ENCODE measurements at regions not wholly inside any gene's neighbourhood (a gene's known extent, or its start where the extent isn't known, plus 50 kb on each side); places are given as distances from the start of the nearest gene placed in this dataset.
"Not testable (repeated sequence)": the region's sequence is repeated elsewhere in the genome, so short reads cannot be mapped to it uniquely, and the experiment has no call there.

DNA sequence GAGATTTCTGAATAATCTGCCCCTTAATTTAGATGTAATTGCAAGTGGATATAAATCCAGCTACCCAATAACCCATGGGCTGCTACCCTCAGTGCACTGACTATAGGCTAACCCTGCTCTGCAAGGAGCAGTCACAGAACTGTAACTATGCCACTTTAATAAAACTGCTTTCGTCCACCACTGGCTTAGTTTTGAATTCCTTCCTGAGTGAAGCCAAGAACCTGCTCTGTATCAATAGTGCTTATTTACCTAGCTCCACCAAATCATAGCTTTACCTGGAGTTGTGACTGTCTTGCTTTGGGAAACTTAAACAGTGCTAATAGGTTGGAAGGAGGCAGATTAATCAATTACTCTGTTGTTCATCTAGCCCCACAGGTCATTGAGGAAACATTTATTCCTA is 1524.4 kb upstream of the SEL1L start:
- intact Hi-C loops (cut with DNase I), result no loop called here
- Histone ChIP-seq H3K4me3 (no peak overlapping the region), H3K9me3 (no peaks in the 10 kb centered on the region), H3K27me3 (no peaks in the 10 kb centered on the region), H3K4me1 (no peaks in the 10 kb centered on the region), H3K27ac (no peak overlapping the region), H3K36me3 (no peaks in the 10 kb centered on the region)
- peak; percentile 43 for ATAC-seq
- DNase-seq, result no peak
- TF ChIP-seq, protein P1, sequence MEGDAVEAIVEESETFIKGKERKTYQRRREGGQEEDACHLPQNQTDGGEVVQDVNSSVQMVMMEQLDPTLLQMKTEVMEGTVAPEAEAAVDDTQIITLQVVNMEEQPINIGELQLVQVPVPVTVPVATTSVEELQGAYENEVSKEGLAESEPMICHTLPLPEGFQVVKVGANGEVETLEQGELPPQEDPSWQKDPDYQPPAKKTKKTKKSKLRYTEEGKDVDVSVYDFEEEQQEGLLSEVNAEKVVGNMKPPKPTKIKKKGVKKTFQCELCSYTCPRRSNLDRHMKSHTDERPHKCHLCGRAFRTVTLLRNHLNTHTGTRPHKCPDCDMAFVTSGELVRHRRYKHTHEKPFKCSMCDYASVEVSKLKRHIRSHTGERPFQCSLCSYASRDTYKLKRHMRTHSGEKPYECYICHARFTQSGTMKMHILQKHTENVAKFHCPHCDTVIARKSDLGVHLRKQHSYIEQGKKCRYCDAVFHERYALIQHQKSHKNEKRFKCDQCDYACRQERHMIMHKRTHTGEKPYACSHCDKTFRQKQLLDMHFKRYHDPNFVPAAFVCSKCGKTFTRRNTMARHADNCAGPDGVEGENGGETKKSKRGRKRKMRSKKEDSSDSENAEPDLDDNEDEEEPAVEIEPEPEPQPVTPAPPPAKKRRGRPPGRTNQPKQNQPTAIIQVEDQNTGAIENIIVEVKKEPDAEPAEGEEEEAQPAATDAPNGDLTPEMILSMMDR (IDR thresholded peaks at IDR 0.05), result no peak

DNA sequence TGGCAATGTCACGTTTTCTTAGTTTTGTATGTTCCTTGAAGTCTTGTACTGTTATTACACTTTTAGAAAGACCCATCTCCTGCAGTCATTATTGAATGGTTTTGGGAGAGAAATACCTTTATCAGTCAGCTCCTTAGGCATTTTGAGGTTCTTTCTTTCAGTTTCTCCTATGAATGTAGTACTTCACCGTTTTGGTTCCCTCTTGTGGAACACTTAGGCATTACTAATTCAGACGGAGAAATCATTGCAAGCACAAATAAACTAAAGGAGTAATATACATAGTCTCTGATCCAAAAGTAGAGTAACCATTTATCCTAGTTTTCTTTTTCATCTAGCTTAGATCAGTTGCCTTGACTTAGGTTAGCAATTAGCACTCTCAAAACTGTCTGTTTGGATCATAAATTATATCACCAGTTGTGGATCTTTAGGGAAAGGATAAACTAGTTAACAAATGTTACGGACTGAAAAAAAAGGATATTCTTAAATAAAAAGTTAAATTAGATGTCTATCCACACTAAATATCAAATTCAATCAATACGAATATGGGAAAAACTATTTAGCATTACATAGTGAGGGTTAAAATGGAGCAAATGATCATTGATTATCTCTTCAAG is 1538.3 kb upstream of the SEL1L start:
- TF ChIP-seq, protein P1 (IDR thresholded peaks at IDR 0.05), result peak; percentile 17
- no peaks in the 10 kb centered on the region for H3K36me3 ChIP-seq
- ATAC-seq (no peak), DNase-seq (no peak)
- H3K9me3 ChIP-seq, result no peaks in the 10 kb centered on the region
- H3K4me1 ChIP-seq, result no peaks in the 10 kb centered on the region
- H3K27me3 ChIP-seq, result no peaks in the 10 kb centered on the region
- no peak overlapping the region for H3K4me3 ChIP-seq
- no peak overlapping the region for H3K27ac ChIP-seq
- intact Hi-C loops (cut with DNase I), result no loop called here

DNA sequence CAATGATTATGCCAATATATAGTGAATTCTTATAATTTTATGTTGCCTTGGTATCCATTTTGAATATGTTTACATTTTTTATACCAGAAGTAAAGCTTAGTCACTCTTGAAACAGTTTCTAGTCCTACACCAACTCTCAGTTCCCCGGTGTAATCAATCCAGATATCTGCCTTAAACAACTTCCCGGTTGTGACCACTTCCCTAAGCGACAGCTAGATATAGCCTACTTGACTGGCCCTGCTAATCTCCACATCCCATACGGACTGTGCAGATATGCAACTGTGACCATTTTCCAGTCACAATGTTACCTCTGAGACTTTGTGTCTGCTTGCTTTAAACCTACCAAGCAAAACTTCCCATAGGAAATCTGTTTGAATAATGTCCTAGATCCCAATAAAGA is 1551.5 kb upstream of the SEL1L start:
- Histone ChIP-seq H3K27me3 (no peaks in the 10 kb centered on the region), H3K4me1 (no peaks in the 10 kb centered on the region), H3K9me3 (no peaks in the 10 kb centered on the region), H3K36me3 (no peaks in the 10 kb centered on the region), H3K27ac (no peak overlapping the region), H3K4me3 (no peak overlapping the region)
- ATAC-seq (no peak), DNase-seq (no peak)
- intact Hi-C loops (cut with DNase I), result no loop called here
- TF ChIP-seq, protein P1 (IDR thresholded peaks at IDR 0.05), result no peak

DNA sequence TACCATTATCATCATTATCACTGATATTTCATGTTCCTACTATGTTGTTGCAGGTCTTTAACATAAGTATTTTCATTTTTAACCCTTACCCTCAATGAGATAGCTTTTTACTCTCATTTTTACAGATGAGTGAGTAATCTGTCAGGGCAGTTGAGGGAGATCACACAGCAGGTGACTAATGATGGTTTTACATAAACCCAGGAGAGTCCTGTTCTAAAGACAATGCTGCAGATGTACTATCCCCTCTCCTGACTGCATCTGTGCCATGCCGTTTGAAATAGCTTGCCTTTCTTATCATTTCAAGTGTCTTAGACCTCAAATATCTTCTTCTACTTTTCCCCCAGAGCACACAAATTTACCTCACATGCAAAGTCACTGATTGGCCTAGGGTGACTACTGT is 1552.1 kb upstream of the SEL1L start:
- DNase-seq, result no peak
- H3K4me3 ChIP-seq, result no peak overlapping the region
- intact Hi-C loops (cut with DNase I), result no loop called here
- no peaks in the 10 kb centered on the region for H3K27me3 ChIP-seq
- no peaks in the 10 kb centered on the region for H3K9me3 ChIP-seq
- H3K4me1 ChIP-seq, result no peaks in the 10 kb centered on the region
- TF ChIP-seq, protein P1 (IDR thresholded peaks at IDR 0.05), result no peak
- no peaks in the 10 kb centered on the region for H3K36me3 ChIP-seq
- ATAC-seq, result no peak
- H3K27ac ChIP-seq, result no peak overlapping the region

DNA sequence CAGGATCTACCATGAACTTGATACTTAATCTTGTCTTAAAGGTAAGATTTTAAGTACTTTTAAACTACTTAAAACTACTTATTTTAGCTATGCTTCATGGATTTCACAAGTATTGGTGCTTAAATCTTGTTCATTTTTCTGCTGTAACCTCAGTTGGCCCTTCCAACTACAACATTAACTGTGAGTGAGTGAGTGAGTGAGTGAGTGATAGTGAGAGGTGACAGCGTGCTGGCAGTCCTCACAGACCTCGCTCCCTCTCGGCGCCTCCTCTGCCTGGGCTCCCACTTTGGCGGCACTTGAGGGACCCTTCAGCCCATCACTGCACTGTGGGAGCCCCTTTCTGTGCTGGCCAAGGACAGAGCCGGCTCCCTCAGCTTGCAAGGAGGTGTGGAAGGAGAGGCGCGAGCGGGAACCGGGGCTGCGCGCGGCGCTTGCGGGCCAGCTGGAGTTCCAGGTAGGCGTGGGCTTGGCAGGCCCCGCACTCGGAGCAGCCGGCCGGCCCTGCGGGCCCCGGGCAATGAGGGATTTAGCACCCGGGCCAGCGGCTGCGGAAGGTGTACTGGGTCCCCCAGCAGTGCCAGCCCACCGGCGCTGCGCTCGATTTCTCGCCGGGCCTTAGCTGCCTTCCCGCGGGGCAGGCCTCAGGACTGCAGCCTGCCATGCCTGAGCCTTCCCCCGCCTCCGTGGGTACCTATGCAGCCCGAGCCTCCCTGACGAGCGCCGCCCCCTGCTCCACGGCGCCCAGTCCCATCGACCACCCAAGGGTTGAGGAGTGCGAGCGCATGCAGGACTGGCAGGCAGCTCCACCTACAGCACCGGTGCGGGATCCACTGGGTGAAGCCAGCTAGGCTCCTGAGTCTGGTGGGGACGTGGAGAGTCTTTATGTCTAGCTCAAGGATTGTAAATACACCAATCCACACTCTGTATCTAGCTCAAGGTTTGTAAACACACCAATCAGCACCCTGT is 1558.6 kb upstream of the SEL1L start:
- H3K4me1 ChIP-seq; H3K4me3 ChIP-seq; H3K36me3 ChIP-seq; ATAC-seq; H3K27ac ChIP-seq; H3K27me3 ChIP-seq; intact Hi-C loops (cut with DNase I); H3K9me3 ChIP-seq; DNase-seq: not testable (repeated sequence)

DNA sequence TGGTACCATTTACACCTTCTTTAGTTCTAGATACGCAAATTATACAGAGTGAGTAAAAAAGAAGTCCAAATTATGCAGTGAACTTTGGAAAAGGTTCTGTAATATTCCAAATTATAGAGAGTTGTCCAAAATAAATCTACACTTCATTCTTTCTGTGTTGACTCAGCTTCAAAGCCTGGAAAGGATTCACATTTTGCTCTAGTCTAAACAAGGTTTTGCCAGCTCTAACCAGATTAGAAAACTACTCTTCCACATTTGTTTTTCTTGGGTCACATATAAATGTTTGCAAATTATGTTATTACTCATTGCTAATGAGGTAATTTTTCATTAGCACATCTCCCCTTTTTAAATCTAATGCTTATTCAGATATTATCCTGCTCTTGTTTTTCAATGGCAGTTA is 1562.4 kb upstream of the SEL1L start:
- TF ChIP-seq, protein P1 (IDR thresholded peaks at IDR 0.05), result no peak
- ATAC-seq, result no peak
- Histone ChIP-seq H3K4me1 (no peaks in the 10 kb centered on the region), H3K4me3 (no peak overlapping the region), H3K27ac (no peak overlapping the region), H3K9me3 (no peaks in the 10 kb centered on the region), H3K27me3 (no peaks in the 10 kb centered on the region), H3K36me3 (no peaks in the 10 kb centered on the region)
- intact Hi-C loops (cut with DNase I), result no loop called here
- no peak for DNase-seq
